HG03520 (cell line): ENCODE measurements at regions not wholly inside any gene's neighbourhood (a gene's known extent, or its start where the extent isn't known, plus 50 kb on each side); places are given as distances from the start of the nearest gene placed in this dataset.
"Not testable (repeated sequence)": the region's sequence is repeated elsewhere in the genome, so short reads cannot be mapped to it uniquely, and the experiment has no call there.

Source experiments
- ATAC-seq: cut with Tn5 transposase; IDR thresholded peaks from one replicate; pipeline ENCODE4 v1.9.1; 2021; ENCODE audit warnings: mild to moderate bottlenecking, moderate library complexity; ENCODE audit not compliant: unreplicated experiment

DNA sequence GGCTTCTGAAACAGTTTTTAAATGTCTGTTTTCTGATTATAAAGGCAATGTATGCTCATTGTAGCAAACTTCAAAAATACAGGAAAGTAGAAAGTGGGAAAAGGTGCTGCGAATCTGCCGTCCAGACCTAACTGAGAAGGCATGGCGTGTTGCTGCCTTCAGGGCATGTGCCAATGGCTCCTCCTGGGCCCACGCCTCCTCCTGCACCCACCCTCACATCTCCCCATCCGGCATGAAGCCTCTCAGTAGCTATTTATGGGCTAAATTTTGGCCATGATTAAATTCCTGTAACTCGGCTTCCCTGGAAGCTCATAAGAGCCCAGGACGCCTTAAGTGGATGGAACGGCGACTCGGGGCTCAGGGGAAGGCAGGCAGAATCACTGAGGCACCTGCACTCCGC, 153.8 kb downstream of the LAT start:
- not testable (repeated sequence) for ATAC-seq

- not testable (repeated sequence) for ATAC-seq
Measured at GRCh38 chr16:29137894-29138662, 153.2 kb downstream of the LAT start.

GRCh38 chr16:29137461-29137860, 152.6 kb downstream of the LAT start:
- ATAC-seq, result not testable (repeated sequence)

- ATAC-seq, result not testable (repeated sequence)
Measured at GRCh38 chr16:29136916-29137315, 152.1 kb downstream of the LAT start.

DNA sequence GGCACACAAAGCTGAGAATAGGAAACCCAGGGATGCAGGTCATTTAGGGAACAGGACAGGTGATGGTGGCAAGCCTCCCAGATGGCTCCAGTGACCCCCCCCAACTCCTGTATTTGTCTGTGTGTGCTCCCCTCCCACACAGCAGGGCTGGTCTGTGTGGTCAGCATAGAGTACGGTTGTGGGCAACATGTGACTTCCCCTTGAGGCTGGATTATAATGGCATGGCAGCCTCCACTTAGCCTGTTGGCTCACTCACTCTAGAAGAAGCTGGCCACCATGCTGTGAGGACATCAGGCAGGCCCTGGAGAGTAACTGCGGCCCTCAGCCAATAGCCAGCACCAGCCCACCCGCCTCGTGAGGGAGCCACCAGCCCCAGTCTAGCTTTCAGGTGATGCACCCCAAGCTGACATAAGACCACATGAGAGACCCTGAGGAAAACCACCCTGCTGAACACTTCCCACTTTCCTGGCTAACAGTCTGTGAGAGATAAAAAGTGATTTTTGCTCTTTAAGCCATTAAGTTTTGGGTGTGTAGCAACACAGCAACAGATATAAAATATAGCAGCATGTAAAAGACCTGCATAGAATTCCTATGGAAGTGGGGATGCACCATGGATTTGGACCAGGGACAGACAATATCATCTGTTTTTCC, 151.3 kb downstream of the LAT start:
- not testable (repeated sequence) for ATAC-seq

GRCh38 chr16:29135098-29135497, 150.2 kb downstream of the LAT start:
- not testable (repeated sequence) for ATAC-seq

GRCh38 chr16:29133681-29134430, 149.0 kb downstream of the LAT start:
- ATAC-seq, result not testable (repeated sequence)

DNA sequence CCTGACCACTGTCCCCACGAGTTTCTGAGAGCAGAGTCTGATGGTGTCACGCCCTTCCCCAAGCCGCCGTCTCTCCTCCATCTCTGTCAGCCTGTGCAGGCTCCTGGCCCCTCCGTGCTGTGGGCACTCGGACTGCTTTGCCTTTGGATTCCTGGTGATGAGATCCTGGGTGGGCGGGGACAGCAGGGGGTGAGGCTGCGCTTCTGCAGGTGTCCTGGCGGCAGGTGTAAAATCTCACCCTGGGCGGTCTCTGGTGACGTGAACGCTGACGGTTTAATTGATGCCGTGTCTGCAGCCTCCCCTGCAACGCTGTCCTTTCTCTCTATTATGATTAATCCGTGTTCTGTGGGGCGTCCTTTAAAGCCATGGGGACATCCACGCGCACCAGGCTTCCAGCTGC, 148.0 kb downstream of the LAT start:
- ATAC-seq, result not testable (repeated sequence)

GRCh38 chr16:29132444-29132843, 147.6 kb downstream of the LAT start:
- not testable (repeated sequence) for ATAC-seq

- ATAC-seq, result not testable (repeated sequence)
Measured at GRCh38 chr16:29130901-29131851, 146.3 kb downstream of the LAT start.

GRCh38 chr16:29130131-29130711, 145.4 kb downstream of the LAT start:
- ATAC-seq, result not testable (repeated sequence)

DNA sequence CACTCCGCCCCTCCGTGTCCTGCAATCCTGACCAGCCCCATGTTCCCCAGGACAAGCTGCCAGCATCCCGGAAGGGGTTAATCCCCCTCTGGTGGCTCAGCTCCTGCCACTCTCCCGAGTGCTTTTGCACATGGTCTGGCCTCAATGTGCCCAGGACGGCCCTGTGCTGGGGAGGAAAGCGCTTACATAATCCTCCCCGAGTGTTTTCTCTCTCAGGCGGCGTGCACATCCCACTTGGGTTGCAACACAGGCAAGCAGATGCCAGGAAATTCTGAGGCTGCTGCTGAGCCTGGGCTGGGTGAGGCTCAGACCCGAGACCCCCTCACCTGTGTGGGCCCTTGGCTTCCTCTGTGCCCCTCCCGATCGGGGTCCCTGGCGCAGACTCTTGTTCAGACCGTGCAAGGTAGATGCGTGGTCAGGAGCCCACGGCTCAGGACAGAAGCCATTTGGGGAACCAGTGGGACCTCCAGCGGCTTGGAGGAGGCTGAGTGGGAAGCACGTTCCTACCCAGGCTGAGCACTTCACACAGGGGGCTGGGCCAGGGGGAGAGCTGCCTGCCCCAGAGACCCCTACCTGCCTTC, 144.7 kb downstream of the LAT start:
- ATAC-seq, result not testable (repeated sequence)

GRCh38 chr16:29128732-29129457, 144.0 kb downstream of the LAT start:
- not testable (repeated sequence) for ATAC-seq

GRCh38 chr16:29127806-29128420, 143.1 kb downstream of the LAT start:
- not testable (repeated sequence) for ATAC-seq

DNA sequence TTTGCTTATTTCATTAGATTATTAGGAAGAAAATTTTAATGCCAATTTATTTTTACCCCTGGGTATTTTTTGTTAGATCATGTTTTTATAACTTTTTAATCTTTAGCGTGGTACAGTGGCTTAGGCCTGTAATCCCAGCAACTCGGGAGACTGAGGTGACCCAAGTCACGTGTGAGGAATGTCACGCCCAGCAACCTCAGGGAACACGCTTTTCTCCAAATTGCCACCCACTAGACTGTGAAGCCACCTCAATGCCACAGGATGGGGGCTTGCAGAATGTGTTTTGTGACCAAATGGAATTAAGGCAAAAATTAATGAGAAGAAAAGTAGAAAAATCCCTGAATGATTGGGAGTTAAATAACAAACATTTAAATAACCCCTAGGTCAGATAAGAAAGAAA, 141.8 kb downstream of the LAT start:
- ATAC-seq, result no peak

- ATAC-seq, result no peak
Measured at GRCh38 chr16:29126057-29126494, 141.2 kb downstream of the LAT start.

- no peak for ATAC-seq
Measured at GRCh38 chr16:29124828-29125227, 140.0 kb downstream of the LAT start.

DNA sequence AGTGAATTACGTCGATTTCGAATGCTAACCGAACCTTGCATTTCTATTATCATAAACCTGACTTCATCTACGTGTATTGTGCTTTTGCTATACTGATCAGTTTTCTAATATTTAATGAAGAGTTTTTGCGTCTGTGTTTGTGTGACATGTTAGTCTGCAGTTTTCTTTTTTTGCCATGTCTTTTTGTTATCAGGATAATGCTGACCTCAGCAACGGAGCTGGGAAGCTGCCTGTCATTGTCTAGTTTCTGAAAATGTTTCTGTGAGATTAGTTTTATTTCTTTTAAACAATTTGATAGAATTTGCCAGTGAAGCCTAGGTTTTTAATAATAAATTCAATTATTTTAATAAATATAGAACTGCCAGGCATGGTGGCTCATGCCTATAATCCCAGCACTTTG, 139.3 kb downstream of the LAT start:
- not testable (repeated sequence) for ATAC-seq
